GM19023 (cell line): ENCODE measurements at regions not wholly inside any gene's neighbourhood (a gene's known extent, or its start where the extent isn't known, plus 50 kb on each side); places are given as distances from the start of the nearest gene placed in this dataset.
A peak's percentile ranks its signal among the peaks of the same experiment; 100 is the strongest.

Experiments used
- ATAC-seq: cut with Tn5 transposase; IDR thresholded peaks from one replicate; pipeline ENCODE4 v1.9.1; 2021; ENCODE audit warnings: mild to moderate bottlenecking, moderate library complexity; ENCODE audit not compliant: unreplicated experiment

DNA sequence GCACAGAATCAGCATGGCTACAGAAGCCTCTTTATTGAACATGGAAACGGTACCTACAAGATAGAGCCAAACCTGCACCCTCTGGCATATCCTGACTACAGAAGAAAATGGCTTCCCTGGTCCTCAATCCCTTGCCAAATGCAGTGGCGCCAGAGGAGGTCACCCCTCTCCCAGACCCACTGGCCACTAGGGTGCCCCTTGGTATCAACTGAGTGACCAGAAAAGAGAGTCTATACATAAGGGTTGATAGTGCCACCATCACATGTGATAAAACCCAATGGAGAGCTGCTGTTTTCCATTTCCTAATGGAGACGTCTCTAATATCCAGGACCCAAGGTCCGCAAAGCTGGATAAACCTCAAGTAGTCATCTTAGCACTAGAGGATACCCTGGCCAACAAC, 52.7 kb upstream of the ALK start:
- no peak for ATAC-seq

DNA sequence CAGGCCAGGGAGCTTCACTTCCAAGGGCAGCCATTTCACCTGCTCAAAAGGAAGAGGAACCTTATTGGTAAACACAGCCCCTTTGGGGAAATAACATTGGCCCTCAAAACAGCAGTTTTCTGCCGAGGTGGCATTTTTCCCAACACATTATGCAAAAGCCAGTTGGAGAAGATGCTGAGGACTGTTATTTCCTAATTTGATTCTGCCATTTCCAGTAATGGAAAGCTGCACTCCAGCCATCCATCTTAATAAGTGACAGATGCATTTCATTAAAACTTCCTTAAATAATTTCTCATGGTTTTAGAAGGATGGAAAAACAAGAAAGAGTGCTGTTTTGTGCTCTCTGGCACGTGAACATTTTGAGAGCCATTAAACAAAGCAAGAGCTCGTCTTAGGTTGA, 55.9 kb upstream of the ALK start:
- ATAC-seq = no peak

- no peak for ATAC-seq
These were observed 60.0 kb upstream of the ALK start for GRCh38 chr2:29981402-29981801.

- no peak for ATAC-seq
These were observed 61.9 kb upstream of the ALK start for GRCh38 chr2:29983308-29983707.

GRCh38 chr2:29987146-29987545, 65.8 kb upstream of the ALK start:
- ATAC-seq = no peak

DNA sequence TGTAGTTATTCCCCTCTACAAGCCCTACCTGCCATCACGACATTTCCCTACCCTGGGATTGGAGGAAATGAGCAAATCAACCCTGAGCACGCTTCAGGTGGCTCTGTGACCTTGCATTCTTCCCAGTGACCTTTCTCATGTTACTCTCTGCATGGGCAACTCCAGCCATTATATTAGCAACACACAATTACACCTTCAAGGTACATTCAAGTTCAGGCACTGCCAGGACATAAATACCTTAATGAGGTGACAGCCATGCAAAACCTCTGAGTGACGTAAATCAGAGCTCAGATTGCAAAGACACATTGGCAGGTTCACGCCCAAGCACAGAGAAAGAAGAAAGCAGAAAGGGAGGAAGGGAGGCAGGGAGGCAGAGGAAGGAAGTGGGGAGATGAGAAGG, 68.7 kb upstream of the ALK start:
- ATAC-seq = no peak

- no peak for ATAC-seq
These were observed 69.7 kb upstream of the ALK start for GRCh38 chr2:29991086-29991485.

DNA sequence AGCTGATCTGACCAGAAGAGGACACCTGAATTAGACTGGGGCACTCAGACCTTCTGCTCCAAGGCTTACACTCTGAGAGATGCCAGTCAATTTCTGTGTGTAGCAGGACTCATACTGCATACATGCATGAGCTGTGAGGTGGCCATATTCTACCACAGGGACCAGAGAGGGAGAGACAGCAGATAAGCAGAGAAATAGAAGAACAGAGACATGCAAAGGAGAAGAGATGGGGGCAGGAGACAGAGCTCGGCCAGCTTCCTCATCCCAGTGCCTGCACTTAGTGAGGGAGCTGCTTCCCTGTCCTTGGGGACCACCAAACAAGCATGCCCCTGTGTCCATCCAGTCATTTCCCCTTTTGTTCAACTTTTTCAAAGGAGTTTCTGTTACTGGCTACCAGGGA, 73.9 kb upstream of the ALK start:
- no peak for ATAC-seq

DNA sequence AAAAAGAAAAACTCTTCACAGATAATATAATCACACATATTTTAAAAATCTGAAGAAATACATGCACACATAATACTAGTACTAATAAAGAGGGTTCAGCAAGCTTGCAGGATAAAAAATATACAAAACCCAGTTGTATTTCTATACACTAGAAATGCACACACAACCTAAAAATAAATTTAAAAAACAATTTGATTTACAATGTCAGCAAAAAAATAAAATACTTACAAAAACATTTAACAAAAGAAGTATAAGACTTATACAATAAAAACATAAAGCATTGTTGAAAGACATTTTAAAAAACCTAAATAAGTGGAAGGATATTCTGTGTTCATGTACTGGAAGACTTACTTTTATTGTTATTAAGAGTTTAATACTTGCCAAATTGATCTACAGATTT, 81.7 kb upstream of the ALK start:
- ATAC-seq = no peak

- ATAC-seq = peak; percentile 76
These were observed 101.2 kb upstream of the ALK start for GRCh38 chr2:30022444-30023071.

DNA sequence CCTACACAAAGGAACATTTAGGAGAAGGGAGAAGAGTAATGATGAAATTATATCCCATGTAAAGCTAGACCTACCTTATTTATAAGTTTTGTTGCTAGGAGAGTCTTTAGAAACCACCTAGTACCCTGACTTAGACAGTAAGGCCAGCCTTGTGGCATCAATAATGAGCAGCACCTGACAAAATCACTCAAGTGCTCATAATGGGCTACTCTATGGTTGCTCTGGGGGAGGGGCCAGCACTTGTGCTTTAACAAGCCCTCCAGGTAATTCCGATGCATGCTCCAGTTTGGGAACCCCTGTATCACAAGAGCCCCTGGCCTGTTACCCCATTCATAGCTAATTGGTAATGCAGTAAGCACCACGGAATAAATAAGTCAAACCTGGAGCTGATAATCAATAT, 102.9 kb upstream of the ALK start:
- no peak for ATAC-seq

DNA sequence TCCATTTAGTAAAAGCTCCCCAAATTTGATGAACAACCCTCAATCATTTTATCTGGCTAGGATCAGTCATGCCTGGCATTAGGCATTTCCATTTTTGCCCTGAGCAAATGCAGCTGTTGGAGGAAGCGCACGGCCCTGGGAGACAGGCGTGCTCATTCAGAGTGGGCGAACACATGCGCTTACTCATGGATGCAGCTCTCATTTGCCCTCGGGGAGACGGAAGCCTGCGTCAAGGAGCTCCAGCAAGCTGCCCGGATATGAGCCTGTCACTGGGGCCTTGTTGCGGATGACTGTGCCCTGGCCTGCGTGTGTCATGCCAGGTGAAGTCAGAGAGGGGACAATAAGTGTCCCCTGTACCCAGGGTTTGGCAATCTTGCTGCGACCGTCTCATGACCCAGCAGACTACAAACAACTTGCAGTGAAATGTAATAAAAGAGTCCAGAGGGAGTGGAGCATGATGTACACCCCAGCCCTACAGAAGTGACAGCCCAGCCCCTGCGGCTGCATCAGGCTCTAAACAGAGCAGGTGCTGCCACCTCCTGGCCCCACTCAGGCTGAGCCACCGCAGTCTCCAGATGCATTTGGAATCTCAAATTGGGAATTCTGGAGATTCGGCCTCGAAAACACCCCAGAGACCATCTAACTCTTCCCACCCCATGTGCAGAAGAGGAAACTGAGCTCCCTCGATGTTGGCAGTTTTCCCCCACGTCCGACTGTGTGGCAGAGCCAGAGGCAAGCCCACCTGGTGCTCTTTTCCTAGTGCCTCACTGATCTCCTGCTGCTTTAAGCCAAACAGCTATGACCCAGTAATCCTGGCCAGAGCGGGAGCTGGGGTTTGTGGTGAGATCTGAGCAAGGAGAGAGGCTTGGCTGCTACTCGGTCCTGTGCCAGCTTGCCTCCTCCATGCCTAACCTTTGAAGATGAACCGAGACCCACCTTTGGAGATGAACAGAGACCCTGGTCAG, 105.0 kb upstream of the ALK start:
- no peak for ATAC-seq

GRCh38 chr2:30029804-30030203, 108.4 kb upstream of the ALK start:
- no peak for ATAC-seq

DNA sequence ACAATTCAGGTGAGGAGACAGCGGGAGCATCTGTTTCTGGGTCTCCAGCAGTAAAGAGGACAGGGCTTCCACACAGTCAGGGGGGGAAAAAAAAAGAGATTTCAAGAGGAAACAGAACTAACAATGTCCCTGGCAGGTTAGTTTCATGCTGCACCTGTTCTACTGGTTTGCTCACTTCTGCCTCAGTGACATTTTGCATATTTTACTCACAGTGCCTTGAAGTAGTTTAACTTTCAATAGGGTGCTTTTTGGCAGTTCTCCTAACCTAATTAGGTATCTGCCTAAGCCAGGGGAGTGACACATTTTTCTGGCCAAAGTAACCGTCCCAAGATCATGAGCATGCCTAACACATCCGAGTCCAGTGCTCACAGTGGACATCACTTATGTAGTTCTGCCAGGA, 109.0 kb upstream of the ALK start:
- ATAC-seq = no peak

DNA sequence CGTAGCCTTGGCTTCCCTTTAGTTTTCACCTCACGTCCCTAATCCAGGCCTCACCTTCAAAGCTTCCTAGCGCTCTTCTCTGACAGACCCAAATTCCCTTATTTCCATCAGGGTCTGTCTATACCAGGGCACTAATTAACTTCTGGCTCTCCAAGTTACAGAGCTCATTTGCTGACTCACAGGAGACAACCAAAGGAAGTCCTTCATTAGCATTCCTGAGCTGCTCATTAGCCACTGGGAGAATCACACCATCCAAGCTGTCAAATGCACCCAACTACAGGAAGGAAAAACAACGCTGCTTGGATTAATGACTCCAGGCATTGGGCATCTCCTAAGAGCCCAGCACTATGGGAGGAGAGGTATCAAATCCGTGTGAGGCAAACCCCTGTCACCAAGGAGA, 109.8 kb upstream of the ALK start:
- ATAC-seq = no peak

GRCh38 chr2:30034052-30034775, 112.6 kb upstream of the YPEL5 start:
- no peak for ATAC-seq

DNA sequence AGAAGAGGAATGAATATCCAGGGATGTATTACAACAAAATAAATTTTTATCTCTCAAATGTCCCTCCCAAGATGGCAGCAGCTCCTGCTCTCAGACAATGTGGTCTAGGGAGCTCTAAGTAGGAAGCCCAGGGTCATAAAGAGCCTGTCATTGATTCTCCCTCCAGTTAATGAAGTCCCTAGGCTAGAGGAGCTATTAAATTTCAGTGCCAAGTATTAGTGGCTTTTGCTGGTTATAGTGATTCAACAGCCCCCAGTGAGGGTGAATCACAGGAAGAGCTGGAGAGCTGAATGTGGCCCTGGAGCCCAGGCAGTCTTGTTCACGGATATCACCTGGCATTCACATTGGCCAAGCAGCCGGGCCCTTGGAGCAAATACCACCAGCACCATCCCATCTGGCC, 109.8 kb upstream of the YPEL5 start:
- no peak for ATAC-seq

GRCh38 chr2:30038419-30038818, 108.4 kb upstream of the YPEL5 start:
- no peak for ATAC-seq

GRCh38 chr2:30039101-30039500, 107.7 kb upstream of the YPEL5 start:
- no peak for ATAC-seq

GRCh38 chr2:30040147-30040546, 106.7 kb upstream of the YPEL5 start:
- no peak for ATAC-seq

- ATAC-seq = no peak
These were observed 104.9 kb upstream of the YPEL5 start for GRCh38 chr2:30041884-30042283.

GRCh38 chr2:30046396-30046795, 100.4 kb upstream of the YPEL5 start:
- no peak for ATAC-seq
